Activated naive CD8-positive, alpha-beta T cell treated with anti-CD3 and anti-CD28 coated beads, Interleukin-2, amount 50 U/mL, for 24 hours (primary cell): ENCODE measurements at regions not wholly inside any gene's neighbourhood (a gene's known extent, or its start where the extent isn't known, plus 50 kb on each side); places are given as distances from the start of the nearest gene placed in this dataset.

Source experiments
- ATAC-seq: fragments of 150-1000 bp; cut with Tn5 transposase; one replicate; pipeline ENCODE4 v1.10.0; 2021
- DNase-seq: peaks from one replicate; pipeline ENCODE4 v3.0.0; 2021
- H3K27ac Mint-ChIP-seq: one replicate; pipeline ENCODE4 v1.8.0; 2021; ENCODE audit warnings: mild to moderate bottlenecking, mixed read lengths
- H3K27me3 Mint-ChIP-seq: one replicate; pipeline ENCODE4 v1.8.0; 2021; ENCODE audit warnings: mixed read lengths
- H3K36me3 Mint-ChIP-seq: one replicate; pipeline ENCODE4 v1.8.0; 2021; ENCODE audit warnings: low read depth, mixed read lengths
- H3K4me1 Mint-ChIP-seq: one replicate; pipeline ENCODE4 v1.8.0; 2021; ENCODE audit warnings: mixed read lengths
- H3K4me3 Mint-ChIP-seq: one replicate; pipeline ENCODE4 v1.8.0; 2021; ENCODE audit warnings: mild to moderate bottlenecking, moderate library complexity, mixed read lengths
- H3K9me3 Mint-ChIP-seq: one replicate; pipeline ENCODE4 v1.8.0; 2021; ENCODE audit warnings: mixed read lengths

GRCh38 chr2:224278531-224278930 is 123.4 kb downstream of the FAM124B start:
- DNase-seq (no peak), ATAC-seq (no peak)
- Mint-ChIP-seq H3K36me3 (no peaks in the 10 kb centered on the region), H3K27me3 (peaks cover 14% of the 10 kb centered on the region), H3K9me3 (no peaks in the 10 kb centered on the region), H3K27ac (no peak overlapping the region), H3K4me3 (no peak overlapping the region), H3K4me1 (no peaks in the 10 kb centered on the region)

GRCh38 chr2:224276251-224276650 is 125.7 kb downstream of the FAM124B start:
- no peak for DNase-seq
- Mint-ChIP-seq H3K36me3 (no peaks in the 10 kb centered on the region), H3K4me1 (no peaks in the 10 kb centered on the region), H3K4me3 (no peak overlapping the region), H3K27me3 (peaks cover 16% of the 10 kb centered on the region), H3K27ac (no peak overlapping the region), H3K9me3 (no peaks in the 10 kb centered on the region)
- no peak for ATAC-seq

GRCh38 chr2:224272237-224272910 is 129.5 kb downstream of the FAM124B start:
- DNase-seq (no peak), ATAC-seq (no peak)
- Mint-ChIP-seq H3K27ac (no peak overlapping the region), H3K4me1 (no peaks in the 10 kb centered on the region), H3K9me3 (no peaks in the 10 kb centered on the region), H3K36me3 (no peaks in the 10 kb centered on the region), H3K27me3 (peaks cover 20% of the 10 kb centered on the region), H3K4me3 (no peak overlapping the region)

GRCh38 chr2:224271617-224272236 is 130.2 kb downstream of the FAM124B start:
- Mint-ChIP-seq H3K27ac (no peak overlapping the region), H3K27me3 (peaks cover 23% of the 10 kb centered on the region), H3K36me3 (no peaks in the 10 kb centered on the region), H3K9me3 (no peaks in the 10 kb centered on the region), H3K4me1 (no peaks in the 10 kb centered on the region), H3K4me3 (no peak overlapping the region)
- no peak for DNase-seq
- ATAC-seq, result no peak

GRCh38 chr2:224268441-224268840 is 133.5 kb downstream of the FAM124B start:
- Mint-ChIP-seq H3K27ac (no peak overlapping the region), H3K4me1 (no peaks in the 10 kb centered on the region), H3K4me3 (no peak overlapping the region), H3K27me3 (peaks cover 36% of the 10 kb centered on the region), H3K36me3 (no peaks in the 10 kb centered on the region), H3K9me3 (no peaks in the 10 kb centered on the region)
- DNase-seq (no peak), ATAC-seq (no peak)

- no peaks in the 10 kb centered on the region for H3K9me3 Mint-ChIP-seq
- DNase-seq, result no peak
- H3K27me3 Mint-ChIP-seq, result peaks cover 27% of the 10 kb centered on the region
- H3K27ac Mint-ChIP-seq, result no peak overlapping the region
- H3K4me3 Mint-ChIP-seq, result no peak overlapping the region
- H3K4me1 Mint-ChIP-seq, result no peaks in the 10 kb centered on the region
- H3K36me3 Mint-ChIP-seq, result no peaks in the 10 kb centered on the region
- no peak for ATAC-seq
These were observed 137.6 kb downstream of the FAM124B start for GRCh38 chr2:224264259-224264658.

- Mint-ChIP-seq H3K9me3 (no peaks in the 10 kb centered on the region), H3K4me3 (no peak overlapping the region), H3K36me3 (no peaks in the 10 kb centered on the region), H3K27me3 (peaks cover 31% of the 10 kb centered on the region), H3K27ac (no peak overlapping the region), H3K4me1 (no peaks in the 10 kb centered on the region)
- DNase-seq, result no peak
- no peak for ATAC-seq
These were observed 138.3 kb downstream of the FAM124B start for GRCh38 chr2:224263571-224264043.

- no peak for ATAC-seq
- DNase-seq, result no peak
- Mint-ChIP-seq H3K9me3 (no peaks in the 10 kb centered on the region), H3K4me1 (no peaks in the 10 kb centered on the region), H3K36me3 (no peaks in the 10 kb centered on the region), H3K27ac (no peak overlapping the region), H3K27me3 (peaks cover 25% of the 10 kb centered on the region), H3K4me3 (no peak overlapping the region)
These were observed 140.6 kb downstream of the FAM124B start for GRCh38 chr2:224261326-224261725.

GRCh38 chr2:224260372-224261020 is 141.4 kb downstream of the FAM124B start:
- ATAC-seq (no peak), DNase-seq (no peak)
- H3K36me3 Mint-ChIP-seq, result no peaks in the 10 kb centered on the region
- H3K27me3 Mint-ChIP-seq, result peaks cover 19% of the 10 kb centered on the region
- H3K4me3 Mint-ChIP-seq, result no peak overlapping the region
- H3K9me3 Mint-ChIP-seq, result no peaks in the 10 kb centered on the region
- no peak overlapping the region for H3K27ac Mint-ChIP-seq
- H3K4me1 Mint-ChIP-seq, result no peaks in the 10 kb centered on the region

GRCh38 chr2:224259831-224260230 is 142.1 kb downstream of the FAM124B start:
- Mint-ChIP-seq H3K4me3 (no peak overlapping the region), H3K27ac (no peak overlapping the region), H3K27me3 (peaks cover 19% of the 10 kb centered on the region), H3K9me3 (no peaks in the 10 kb centered on the region), H3K36me3 (no peaks in the 10 kb centered on the region), H3K4me1 (no peaks in the 10 kb centered on the region)
- no peak for DNase-seq
- ATAC-seq, result no peak

- no peaks in the 10 kb centered on the region for H3K36me3 Mint-ChIP-seq
- no peak for DNase-seq
- no peak overlapping the region for H3K4me3 Mint-ChIP-seq
- no peaks in the 10 kb centered on the region for H3K9me3 Mint-ChIP-seq
- H3K27ac Mint-ChIP-seq, result no peak overlapping the region
- no peak for ATAC-seq
- peaks cover 24% of the 10 kb centered on the region for H3K27me3 Mint-ChIP-seq
- no peaks in the 10 kb centered on the region for H3K4me1 Mint-ChIP-seq
These were observed 143.8 kb downstream of the FAM124B start for GRCh38 chr2:224258059-224258458.

GRCh38 chr2:224257156-224257555 is 144.8 kb downstream of the FAM124B start:
- H3K4me3 Mint-ChIP-seq, result no peak overlapping the region
- H3K36me3 Mint-ChIP-seq, result no peaks in the 10 kb centered on the region
- no peak for DNase-seq
- peaks cover 24% of the 10 kb centered on the region for H3K27me3 Mint-ChIP-seq
- ATAC-seq, result no peak
- H3K4me1 Mint-ChIP-seq, result no peaks in the 10 kb centered on the region
- H3K9me3 Mint-ChIP-seq, result no peaks in the 10 kb centered on the region
- no peak overlapping the region for H3K27ac Mint-ChIP-seq

GRCh38 chr2:224253464-224253863 is 148.4 kb downstream of the FAM124B start:
- ATAC-seq, result no peak
- Mint-ChIP-seq H3K4me1 (peaks cover 13% of the 10 kb centered on the region), H3K27ac (no peak overlapping the region), H3K9me3 (no peaks in the 10 kb centered on the region), H3K4me3 (no peak overlapping the region), H3K27me3 (peaks cover 23% of the 10 kb centered on the region), H3K36me3 (no peaks in the 10 kb centered on the region)
- DNase-seq, result no peak

- no peaks in the 10 kb centered on the region for H3K36me3 Mint-ChIP-seq
- peaks cover 14% of the 10 kb centered on the region for H3K4me1 Mint-ChIP-seq
- H3K4me3 Mint-ChIP-seq, result no peak overlapping the region
- no peaks in the 10 kb centered on the region for H3K9me3 Mint-ChIP-seq
- ATAC-seq (no peak), DNase-seq (no peak)
- no peak overlapping the region for H3K27ac Mint-ChIP-seq
- H3K27me3 Mint-ChIP-seq, result peaks cover 27% of the 10 kb centered on the region
These were observed 149.3 kb downstream of the FAM124B start for GRCh38 chr2:224252631-224253030.

GRCh38 chr2:224248944-224249371 is 152.9 kb downstream of the FAM124B start:
- H3K27me3 Mint-ChIP-seq, result peaks cover 14% of the 10 kb centered on the region
- DNase-seq (no peak), ATAC-seq (peak; percentile 77)
- H3K4me1 Mint-ChIP-seq, result peaks cover 14% of the 10 kb centered on the region
- peak overlapping the region; percentile 4 for H3K27ac Mint-ChIP-seq
- H3K4me3 Mint-ChIP-seq, result no peak overlapping the region
- no peaks in the 10 kb centered on the region for H3K9me3 Mint-ChIP-seq
- H3K36me3 Mint-ChIP-seq, result no peaks in the 10 kb centered on the region
